Loucy (cell line): ENCODE measurements at regions not wholly inside any gene's neighbourhood (a gene's known extent, or its start where the extent isn't known, plus 50 kb on each side); places are given as distances from the start of the nearest gene placed in this dataset.

Source experiments
- EZH2phosphoT487 ChIP-seq: fragments of 200-600 bp; IDR thresholded peaks from 2 replicates; pipeline ENCODE4 v1.6.1; 2018; ENCODE audit warnings: antibody characterized with exemption, mild to moderate bottlenecking, moderate library complexity, borderline replicate concordance
- TF ChIP-seq, protein P1 (sequence below): fragments of 200-600 bp; sonication (generic); conservative IDR thresholded peaks from 2 replicates; pipeline ENCODE4 v1.5.1; 2014; ENCODE audit warnings: mild to moderate bottlenecking, antibody characterized with exemption, low read length

DNA sequence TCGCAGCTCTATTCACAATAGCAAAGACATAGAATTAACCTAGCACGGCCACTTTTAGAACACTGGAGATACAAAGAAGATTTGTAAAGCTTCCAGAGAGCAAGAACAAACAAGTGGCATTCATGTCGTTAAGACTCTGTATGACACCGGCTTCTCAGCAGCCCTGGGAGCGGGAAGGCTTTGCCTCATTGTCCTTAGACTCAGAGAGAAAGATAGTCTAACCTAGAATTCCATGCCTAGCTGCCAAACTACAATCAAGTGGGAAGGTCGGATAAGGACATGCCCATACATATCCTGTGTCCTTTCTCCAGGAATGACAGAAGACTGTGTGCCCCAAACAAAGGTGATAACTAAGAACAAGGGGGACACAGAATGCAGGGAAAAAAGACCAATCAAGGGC, 1038.3 kb downstream of the BCL11B start:
- TF ChIP-seq, protein P1, sequence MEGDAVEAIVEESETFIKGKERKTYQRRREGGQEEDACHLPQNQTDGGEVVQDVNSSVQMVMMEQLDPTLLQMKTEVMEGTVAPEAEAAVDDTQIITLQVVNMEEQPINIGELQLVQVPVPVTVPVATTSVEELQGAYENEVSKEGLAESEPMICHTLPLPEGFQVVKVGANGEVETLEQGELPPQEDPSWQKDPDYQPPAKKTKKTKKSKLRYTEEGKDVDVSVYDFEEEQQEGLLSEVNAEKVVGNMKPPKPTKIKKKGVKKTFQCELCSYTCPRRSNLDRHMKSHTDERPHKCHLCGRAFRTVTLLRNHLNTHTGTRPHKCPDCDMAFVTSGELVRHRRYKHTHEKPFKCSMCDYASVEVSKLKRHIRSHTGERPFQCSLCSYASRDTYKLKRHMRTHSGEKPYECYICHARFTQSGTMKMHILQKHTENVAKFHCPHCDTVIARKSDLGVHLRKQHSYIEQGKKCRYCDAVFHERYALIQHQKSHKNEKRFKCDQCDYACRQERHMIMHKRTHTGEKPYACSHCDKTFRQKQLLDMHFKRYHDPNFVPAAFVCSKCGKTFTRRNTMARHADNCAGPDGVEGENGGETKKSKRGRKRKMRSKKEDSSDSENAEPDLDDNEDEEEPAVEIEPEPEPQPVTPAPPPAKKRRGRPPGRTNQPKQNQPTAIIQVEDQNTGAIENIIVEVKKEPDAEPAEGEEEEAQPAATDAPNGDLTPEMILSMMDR: no peak
- no peak for TF ChIP-seq EZH2phosphoT487
